Heart right ventricle (tissue), 16 donors: ENCODE measurements at regions not wholly inside any gene's neighbourhood (a gene's known extent, or its start where the extent isn't known, plus 50 kb on each side); places are given as distances from the start of the nearest gene placed in this dataset.

Experiments used
- ATAC-seq, 8 donors: fragments of 200-7000 bp; cut with Tn5 transposase; one replicate each; pipeline ENCODE4 v1.9.1; 2020; ENCODE audit warnings: mild to moderate bottlenecking in 8 of 8, moderate library complexity in 8 of 8, moderate number of reproducible peaks in 1 of 8
- DNase-seq, 2 donors: peaks; one replicate each; pipeline ENCODE4 v3.0.0-alpha.2; 2020
- H3K27ac ChIP-seq, 10 donors: fragments of 200-600 bp; sonication (generic) in 2 of 10; one replicate each; pipeline versions ENCODE4 v1.5.0 to v1.8.0; 2020 to 2022; ENCODE audit warnings: mild to moderate bottlenecking in 3 of 10
- H3K27me3 ChIP-seq, 7 donors: fragments of 200-600 bp; one replicate each; pipeline ENCODE4 v1.8.0; 2021 to 2022; ENCODE audit warnings: mild to moderate bottlenecking in 2 of 7
- H3K36me3 ChIP-seq, 9 donors: fragments of 200-600 bp; sonication (generic) in 1 of 9; one replicate each; pipeline versions ENCODE4 v1.5.0 to v1.8.0; 2020 to 2022; ENCODE audit warnings: mild to moderate bottlenecking in 2 of 9
- H3K4me1 ChIP-seq, 9 donors: fragments of 200-600 bp; sonication (generic) in 1 of 9; one replicate each; pipeline versions ENCODE4 v1.5.0 to v1.8.0; 2020 to 2022; ENCODE audit warnings: mild to moderate bottlenecking in 4 of 9
- H3K4me3 ChIP-seq, 10 donors: fragments of 200-600 bp; sonication (generic) in 2 of 10; one replicate each; pipeline versions ENCODE4 v1.5.0 to v1.8.0; 2020 to 2022; ENCODE audit warnings: mild to moderate bottlenecking in 7 of 10, moderate library complexity in 2 of 10
- H3K9me3 ChIP-seq, 11 donors: fragments of 200-600 bp in 10 of 11; sonication (generic) in 2 of 11; one replicate each; pipeline versions ENCODE4 v1.5.0 to v1.8.0; 2013 to 2022; ENCODE audit warnings: mild to moderate bottlenecking in 2 of 11, control low read depth in 1 of 11, moderate library complexity in 1 of 11
- WGBS, 2 donors: extraction: QIAGEN DNeasy Blood & Tissue Kit; methylation state at CpG; one replicate each; pipeline ENCODE4 v1.1.7; 2013; ENCODE audit warnings: inconsistent platforms in 1 of 2; 5-methylcytosine and 5-hydroxymethylcytosine counted together
- intact Hi-C, 10 donors: fragments of 100-400 bp; cut with DNase I; formaldehyde crosslinking; loops; one replicate each; pipeline versions ENCODE4 v1.11.1 to v1.14.2; 2022
- TF ChIP-seq, protein P1 (sequence below), 9 donors: fragments of 200-600 bp; sonication (generic) in 2 of 9; IDR thresholded peaks; one replicate each; pipeline versions ENCODE4 v1.5.0 to v1.8.0; 2021 to 2022; ENCODE audit warnings: antibody characterized with exemption in 9 of 9, mild to moderate bottlenecking in 5 of 9, moderate library complexity in 1 of 9
- donor health status: Arrhythmogenic right ventricular cardiomyopathy.
- donor health status: ischemic (EF 13 %, LVEDD 7.1; RV severe dilation, severe dysfunction).
- donor health status: healthy with polysubstance abuse.
- donor health status: DM: no; HTN: yes; CAD: no.
- donor health status: DM: no; HTN: no; CAD: no.
- donor health status: ischemic (EF 25% LVEDD 6.9; RV normal size, moderate dysfunction).
- donor health status: ischemic (EF 25% LVEDD 5.7; RV mildly dilated, moderate dysfunction).
- donor health status: healthy.
- donor health status: DM: yes; HTN: yes; CAD: no.
- donor health status: Ischemic cardiomyopathy.
- donor health status: ischemic (EF 35%, LVEDD 5.7; RV mildly dilated, moderate dysfunction).
- donor health status: nonischemic (EF 11% LVEDD 7.7; RV severe dilation, severe dysfunction).
- donor health status: DM: yes; HTN: yes; CAD: no.
- donor health status: PGD.
- donor health status: ischemic (EF 29% LVEDD 5.4; RV normal size, mild dysfunction).
- donor health status: nonischemic (EF 23%, LVEDD 6.1; RV moderate dilation, normal function).

DNA sequence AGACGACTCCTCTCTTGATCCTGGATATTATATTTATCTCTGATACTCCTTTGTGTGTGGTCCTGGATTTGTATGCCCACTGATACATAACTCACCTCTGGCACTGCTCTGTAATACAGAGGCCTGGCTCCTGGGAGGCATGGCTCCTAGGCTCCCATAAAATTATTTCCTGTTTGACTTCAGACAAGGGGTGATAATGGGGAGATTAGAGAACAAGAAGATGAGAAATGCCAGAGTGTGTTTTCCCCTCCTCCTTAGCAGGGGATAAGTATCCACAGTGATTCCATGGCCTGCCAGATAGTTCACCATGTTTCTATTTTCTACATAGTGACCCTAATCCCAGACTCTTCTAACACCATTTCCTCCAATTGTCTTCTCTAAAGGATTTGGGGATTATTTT lies 165.7 kb upstream of the PLSCR5 start:
- WGBS, 2 donors: 52 to 61% methylated on average over 1 of the region's 1 CpG

DNA sequence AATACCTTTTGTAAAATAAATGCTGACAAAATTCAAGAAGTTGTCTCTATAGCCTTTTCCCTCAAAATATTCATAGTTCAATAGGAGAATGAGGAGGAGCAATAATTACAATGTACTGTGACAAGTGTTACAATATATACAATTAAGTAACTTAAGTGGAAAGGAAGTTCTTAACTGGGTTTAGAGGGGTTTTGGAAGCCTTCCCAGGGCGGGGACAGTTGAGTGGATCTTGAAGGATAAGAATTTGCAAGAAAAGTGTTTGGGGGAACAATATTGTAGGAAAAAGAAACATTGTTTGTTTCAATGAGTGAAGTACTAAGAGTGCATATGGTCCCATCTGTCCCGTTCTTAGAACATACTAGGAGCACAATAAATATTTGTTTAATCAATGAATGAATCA lies 165.2 kb upstream of the PLSCR5 start:
- intact Hi-C loops: no loop called here
- Histone ChIP-seq H3K9me3 (peaks cover 0 to 7% (median 0%) of the 10 kb centered on the region in 11 donors), H3K36me3 (no peaks in the 10 kb centered on the region), H3K27ac (no peak overlapping the region), H3K27me3 (no peaks in the 10 kb centered on the region), H3K4me3 (no peak overlapping the region), H3K4me1 (no peaks in the 10 kb centered on the region)
- no peak for ATAC-seq
- TF ChIP-seq, protein P1, sequence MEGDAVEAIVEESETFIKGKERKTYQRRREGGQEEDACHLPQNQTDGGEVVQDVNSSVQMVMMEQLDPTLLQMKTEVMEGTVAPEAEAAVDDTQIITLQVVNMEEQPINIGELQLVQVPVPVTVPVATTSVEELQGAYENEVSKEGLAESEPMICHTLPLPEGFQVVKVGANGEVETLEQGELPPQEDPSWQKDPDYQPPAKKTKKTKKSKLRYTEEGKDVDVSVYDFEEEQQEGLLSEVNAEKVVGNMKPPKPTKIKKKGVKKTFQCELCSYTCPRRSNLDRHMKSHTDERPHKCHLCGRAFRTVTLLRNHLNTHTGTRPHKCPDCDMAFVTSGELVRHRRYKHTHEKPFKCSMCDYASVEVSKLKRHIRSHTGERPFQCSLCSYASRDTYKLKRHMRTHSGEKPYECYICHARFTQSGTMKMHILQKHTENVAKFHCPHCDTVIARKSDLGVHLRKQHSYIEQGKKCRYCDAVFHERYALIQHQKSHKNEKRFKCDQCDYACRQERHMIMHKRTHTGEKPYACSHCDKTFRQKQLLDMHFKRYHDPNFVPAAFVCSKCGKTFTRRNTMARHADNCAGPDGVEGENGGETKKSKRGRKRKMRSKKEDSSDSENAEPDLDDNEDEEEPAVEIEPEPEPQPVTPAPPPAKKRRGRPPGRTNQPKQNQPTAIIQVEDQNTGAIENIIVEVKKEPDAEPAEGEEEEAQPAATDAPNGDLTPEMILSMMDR (IDR thresholded peaks at IDR 0.05): no peak
- no peak for DNase-seq
- WGBS, 2 donors: 77 to 89% methylated on average over 2 of the region's 2 CpGs

More for the DNA sequence above, 165.7 kb upstream of the PLSCR5 start:
- Histone ChIP-seq H3K36me3 (no peaks in the 10 kb centered on the region), H3K27me3 (no peaks in the 10 kb centered on the region), H3K4me3 (no peak overlapping the region), H3K27ac (no peak overlapping the region), H3K4me1 (no peaks in the 10 kb centered on the region), H3K9me3 (peaks cover 0 to 7% (median 0%) of the 10 kb centered on the region in 11 donors)
- DNase-seq (no peak), ATAC-seq (no peak)
- TF ChIP-seq, protein P1 (IDR thresholded peaks at IDR 0.05): no peak
- intact Hi-C loops: no loop called here

DNA sequence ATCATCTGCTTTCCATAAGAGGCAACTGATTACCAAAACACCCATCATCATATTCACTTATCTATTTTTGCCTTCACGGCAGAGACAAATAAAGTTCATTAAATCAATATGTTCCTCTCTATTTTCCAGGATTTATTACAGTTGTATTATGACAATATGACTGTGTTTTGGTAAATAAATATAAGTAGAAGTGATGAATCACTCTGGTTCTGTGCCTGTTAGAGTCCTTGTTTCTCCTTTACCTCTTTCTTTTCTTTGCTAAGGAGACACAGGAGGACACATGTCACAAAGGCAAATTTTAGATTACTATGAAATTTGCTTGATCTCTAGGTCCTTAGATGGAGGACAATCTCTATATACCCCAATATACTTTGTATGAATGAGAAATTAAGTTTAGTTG lies 152.6 kb upstream of the PLSCR5 start:
- Histone ChIP-seq H3K9me3 (no peaks in the 10 kb centered on the region), H3K27me3 (no peaks in the 10 kb centered on the region), H3K27ac (no peak overlapping the region), H3K36me3 (no peaks in the 10 kb centered on the region), H3K4me3 (no peak overlapping the region), H3K4me1 (no peaks in the 10 kb centered on the region)
- intact Hi-C loops: no loop called here
- DNase-seq: no peak
- TF ChIP-seq, protein P1 (IDR thresholded peaks at IDR 0.05): no peak
- 86 to 93% methylated on average over 1 of the region's 1 CpG for WGBS, 2 donors
- ATAC-seq: no peak

DNA sequence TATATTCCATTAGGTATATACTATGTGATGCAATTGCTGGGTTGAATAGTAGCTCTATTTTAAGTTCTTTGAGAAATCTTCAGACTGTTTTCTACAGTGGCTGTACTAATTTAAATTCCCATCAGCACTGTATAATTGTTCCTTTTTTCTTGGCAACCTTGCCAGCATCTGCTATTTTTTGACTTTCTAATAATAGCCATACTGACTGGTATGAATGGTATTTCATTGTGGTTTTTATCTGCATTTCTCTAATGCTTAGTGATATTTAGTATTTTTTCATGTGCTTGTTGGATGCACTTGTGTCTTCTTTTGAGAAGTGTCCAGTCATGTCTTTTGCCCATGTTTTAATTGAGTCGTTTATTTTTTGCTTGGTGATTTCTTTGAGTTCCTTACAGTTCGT lies 145.1 kb upstream of the PLSCR5 start:
- Histone ChIP-seq H3K27ac (no peak overlapping the region), H3K27me3 (no peaks in the 10 kb centered on the region), H3K4me3 (no peak overlapping the region), H3K4me1 (no peaks in the 10 kb centered on the region), H3K36me3 (no peaks in the 10 kb centered on the region), H3K9me3 (peaks cover 0 to 6% (median 0%) of the 10 kb centered on the region in 11 donors)
- ATAC-seq: peak in 5 of 8 donors; percentile 33 to 70 (median 65)
- 38 to 50% methylated on average over 2 of the region's 2 CpGs for WGBS, 2 donors
- TF ChIP-seq, protein P1 (IDR thresholded peaks at IDR 0.05): no peak
- DNase-seq: no peak
- intact Hi-C loops: no loop called here
